GM12878 (cell line): ENCODE measurements at regions not wholly inside any gene's neighbourhood (a gene's known extent, or its start where the extent isn't known, plus 50 kb on each side); places are given as distances from the start of the nearest gene placed in this dataset.

ENCODE experiments used
- MAX ChIP-seq: IDR thresholded peaks from 2 replicates; pipeline ENCODE4 v1.6.1; 2012; ENCODE audit warnings: low read depth, low read length, improper control_type of control experiment
- YY1 ChIP-seq: IDR thresholded peaks from 2 replicates; pipeline ENCODE4 v1.6.1; 2011; ENCODE audit warnings: low read depth, mild to moderate bottlenecking, low read length

- no peak for TF ChIP-seq YY1
- no peak for TF ChIP-seq MAX
These were observed 84.3 kb upstream of the FZD7 start for GRCh38 chr2:201949181-201949926.
